Islet of Langerhans (tissue), 1 donor: ENCODE measurements at regions not wholly inside any gene's neighbourhood (a gene's known extent, or its start where the extent isn't known, plus 50 kb on each side); places are given as distances from the start of the nearest gene placed in this dataset.

Source experiments
- FAIRE-seq: peaks from one replicate; lab custom pipeline; 2011; peaks lifted over from hg19 to GRCh38; lab: Jason Lieb, UNC

GRCh38 chr18:2430191-2430590 lies 141.1 kb downstream of the METTL4 start:
- no peak for FAIRE-seq

GRCh38 chr18:2431806-2432205 lies 139.5 kb downstream of the METTL4 start:
- FAIRE-seq, result no peak

GRCh38 chr18:2433366-2433765 lies 137.9 kb downstream of the METTL4 start:
- no peak for FAIRE-seq

GRCh38 chr18:2441544-2441943 lies 129.8 kb downstream of the METTL4 start:
- no peak for FAIRE-seq

GRCh38 chr18:2442006-2442405 lies 129.3 kb downstream of the METTL4 start:
- FAIRE-seq, result no peak

GRCh38 chr18:2442726-2443275 lies 128.5 kb downstream of the METTL4 start:
- FAIRE-seq, result no peak

GRCh38 chr18:2444201-2444875 lies 127.0 kb downstream of the METTL4 start:
- FAIRE-seq, result no peak

GRCh38 chr18:2448565-2449151 lies 122.6 kb downstream of the METTL4 start:
- FAIRE-seq, result no peak

- FAIRE-seq, result no peak
Measured at GRCh38 chr18:2451556-2451955, 119.7 kb downstream of the METTL4 start.

GRCh38 chr18:2459886-2460285 lies 111.4 kb downstream of the METTL4 start:
- no peak for FAIRE-seq

- no peak for FAIRE-seq
Measured at GRCh38 chr18:2466978-2467377, 104.3 kb downstream of the METTL4 start.

- FAIRE-seq, result no peak
Measured at GRCh38 chr18:2468051-2468450, 103.3 kb downstream of the METTL4 start.

- no peak for FAIRE-seq
Measured at GRCh38 chr18:2471523-2471922, 99.8 kb downstream of the METTL4 start.

- FAIRE-seq, result no peak
Measured at GRCh38 chr18:2478662-2479061, 92.6 kb downstream of the METTL4 start.

- FAIRE-seq, result no peak
Measured at GRCh38 chr18:2480536-2480935, 90.8 kb downstream of the METTL4 start.

- no peak for FAIRE-seq
Measured at GRCh38 chr18:2482706-2483475, 88.4 kb downstream of the METTL4 start.

- FAIRE-seq, result peak; percentile 84
Measured at GRCh38 chr18:2485983-2486382, 85.3 kb downstream of the METTL4 start.

GRCh38 chr18:2486426-2486825 lies 84.9 kb downstream of the METTL4 start:
- no peak for FAIRE-seq
